HEK293T (cell line): ENCODE measurements at regions not wholly inside any gene's neighbourhood (a gene's known extent, or its start where the extent isn't known, plus 50 kb on each side); places are given as distances from the start of the nearest gene placed in this dataset.

Experiments used
- ARNT ChIP-seq: fragments of 450-650 bp; IDR thresholded peaks from 2 replicates; pipeline ENCODE4 v1.6.1; 2017; ENCODE audit warnings: mild to moderate bottlenecking
- FOXM1 ChIP-seq: fragments of 450-650 bp; IDR thresholded peaks from 2 replicates; pipeline ENCODE4 v1.6.1; 2017; ENCODE audit warnings: mild to moderate bottlenecking, borderline replicate concordance

DNA sequence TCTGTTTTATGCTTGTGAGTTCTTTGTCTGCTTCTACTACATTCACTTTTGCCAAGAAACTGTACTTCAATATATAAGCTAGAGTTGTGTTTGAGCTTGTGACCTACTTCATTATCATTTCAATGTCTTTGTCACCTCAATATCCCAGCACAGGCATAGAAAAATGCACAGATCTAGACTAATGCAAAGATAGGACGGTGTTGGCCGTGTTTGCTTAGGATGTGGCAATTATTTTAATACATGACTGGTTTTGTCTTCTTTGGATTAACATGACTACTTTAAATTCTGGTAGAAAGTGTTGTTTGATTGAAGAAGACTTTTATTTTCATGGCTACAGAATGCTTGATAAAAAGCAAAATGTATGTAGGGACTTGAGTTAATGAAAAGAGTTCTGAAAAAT, 1075.0 kb upstream of the GJE1 start:
- TF ChIP-seq FOXM1 (no peak), ARNT (no peak)
